Activated CD8-positive, alpha-beta T cell treated with anti-CD3 and anti-CD28 coated beads, Interleukin-2, amount 10 ng/mL, durations not matched to agents 7 days and 5 days (primary cell): ENCODE measurements at regions not wholly inside any gene's neighbourhood (a gene's known extent, or its start where the extent isn't known, plus 50 kb on each side); places are given as distances from the start of the nearest gene placed in this dataset.

ENCODE experiments used
- ATAC-seq: fragments of 150-1000 bp; cut with Tn5 transposase; one replicate; pipeline ENCODE4 v1.10.0; 2021; ENCODE audit warnings: moderate library complexity
- CTCF ChIA-PET: fragments of 350-600 bp; sonication (Branson Sonifier 250); formaldehyde crosslinking; loops from one replicate; lab custom pipeline; 2021; ENCODE audit warnings: antibody characterized with exemption; lab: Charles Lee
- POLR2A ChIA-PET: fragments of 350-600 bp; sonication (Branson Sonifier 250); formaldehyde crosslinking; loops from one replicate; lab custom pipeline; 2021; ENCODE audit warnings: antibody characterized with exemption; lab: Charles Lee
- DNase-seq: peaks from one replicate; pipeline ENCODE4 v3.0.0-alpha.2; 2020
- H3K27ac Mint-ChIP-seq: one replicate; pipeline ENCODE4 v1.8.0; 2021; ENCODE audit warnings: mild to moderate bottlenecking, mixed read lengths
- H3K27me3 Mint-ChIP-seq: one replicate; pipeline ENCODE4 v1.8.0; 2021; ENCODE audit warnings: low read depth, mixed read lengths
- H3K36me3 Mint-ChIP-seq: one replicate; pipeline ENCODE4 v1.8.0; 2021; ENCODE audit warnings: low read depth, mixed read lengths
- H3K4me1 Mint-ChIP-seq: one replicate; pipeline ENCODE4 v1.8.0; 2021; ENCODE audit warnings: low read depth, mixed read lengths
- H3K4me3 Mint-ChIP-seq: one replicate; pipeline ENCODE4 v1.8.0; 2021; ENCODE audit warnings: mild to moderate bottlenecking, mixed read lengths
- H3K9me3 Mint-ChIP-seq: one replicate; pipeline ENCODE4 v1.8.0; 2022; ENCODE audit warnings: mixed read lengths; ENCODE audit not compliant: insufficient read depth

- no peaks in the 10 kb centered on the region for H3K27me3 Mint-ChIP-seq
- ChIA-PET CTCF (no interaction called here), POLR2A (no interaction called here)
- no peak overlapping the region for H3K4me3 Mint-ChIP-seq
- H3K9me3 Mint-ChIP-seq, result no peaks in the 10 kb centered on the region
- no peak for DNase-seq
- no peaks in the 10 kb centered on the region for H3K36me3 Mint-ChIP-seq
- H3K4me1 Mint-ChIP-seq, result no peaks in the 10 kb centered on the region
- no peak for ATAC-seq
- H3K27ac Mint-ChIP-seq, result no peak overlapping the region
These were observed 976.1 kb downstream of the TBC1D22A start for GRCh38 chr22:47738472-47739013.

GRCh38 chr22:47736186-47737034, 974.0 kb downstream of the TBC1D22A start:
- DNase-seq (no peak), ATAC-seq (no peak)
- no peaks in the 10 kb centered on the region for H3K36me3 Mint-ChIP-seq
- H3K4me3 Mint-ChIP-seq, result no peak overlapping the region
- no peaks in the 10 kb centered on the region for H3K27me3 Mint-ChIP-seq
- H3K27ac Mint-ChIP-seq, result no peak overlapping the region
- ChIA-PET POLR2A (no interaction called here), CTCF (no interaction called here)
- no peaks in the 10 kb centered on the region for H3K4me1 Mint-ChIP-seq
- H3K9me3 Mint-ChIP-seq, result no peaks in the 10 kb centered on the region

DNA sequence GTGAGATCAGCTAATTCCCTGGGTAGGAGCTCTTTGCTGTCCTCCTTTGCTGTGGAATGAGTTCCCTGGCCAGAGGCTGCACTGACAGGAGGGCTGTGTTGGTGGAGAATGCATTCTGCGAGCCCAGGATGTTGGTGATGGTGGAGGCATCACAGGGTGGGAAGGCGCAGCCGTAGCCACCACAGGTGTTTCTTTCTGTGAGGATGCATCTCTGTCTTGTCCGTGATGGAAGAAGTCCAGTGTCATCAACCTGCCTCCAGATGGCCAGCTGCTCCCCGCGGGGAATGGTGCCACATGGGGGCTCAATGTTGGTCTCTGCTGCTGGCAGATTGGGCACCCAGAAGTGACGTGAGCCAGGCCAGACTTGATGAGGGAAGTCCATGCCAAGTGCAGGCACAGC, 972.1 kb downstream of the TBC1D22A start:
- ChIA-PET POLR2A (no interaction called here), CTCF (no interaction called here)
- H3K36me3 Mint-ChIP-seq, result no peaks in the 10 kb centered on the region
- no peaks in the 10 kb centered on the region for H3K4me1 Mint-ChIP-seq
- ATAC-seq, result no peak
- H3K27me3 Mint-ChIP-seq, result no peaks in the 10 kb centered on the region
- H3K9me3 Mint-ChIP-seq, result no peaks in the 10 kb centered on the region
- no peak for DNase-seq
- no peak overlapping the region for H3K4me3 Mint-ChIP-seq
- no peak overlapping the region for H3K27ac Mint-ChIP-seq

DNA sequence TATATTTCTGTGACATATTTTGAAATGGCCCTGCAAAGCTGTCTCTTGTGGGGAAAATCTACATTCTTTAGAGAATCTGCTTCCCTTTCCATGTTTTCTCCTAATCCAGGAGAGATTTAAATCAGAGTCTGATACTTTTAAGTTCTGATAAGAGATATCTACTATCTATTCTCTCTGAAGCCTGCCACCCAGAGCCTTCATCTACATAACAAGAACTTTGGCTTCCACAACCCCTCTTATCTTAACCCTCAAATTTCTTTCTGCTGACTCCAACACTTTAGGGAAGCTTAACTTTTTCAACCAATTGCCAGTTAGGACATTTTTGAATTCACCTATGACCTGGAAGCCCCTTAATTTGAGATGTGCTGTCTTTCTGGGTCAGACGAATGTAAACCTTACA, 965.2 kb downstream of the TBC1D22A start:
- no peak for ATAC-seq
- DNase-seq, result no peak
- CTCF ChIA-PET, result no interaction called here
- Mint-ChIP-seq H3K27ac (no peak overlapping the region), H3K4me3 (no peak overlapping the region), H3K27me3 (peaks cover 3% of the 10 kb centered on the region), H3K4me1 (no peaks in the 10 kb centered on the region), H3K36me3 (no peaks in the 10 kb centered on the region), H3K9me3 (no peaks in the 10 kb centered on the region)
- POLR2A ChIA-PET, result no interaction called here

GRCh38 chr22:47724751-47725150, 962.3 kb downstream of the TBC1D22A start:
- Mint-ChIP-seq H3K4me1 (no peaks in the 10 kb centered on the region), H3K9me3 (no peaks in the 10 kb centered on the region), H3K27me3 (peaks cover 3% of the 10 kb centered on the region), H3K4me3 (no peak overlapping the region), H3K27ac (no peak overlapping the region), H3K36me3 (no peaks in the 10 kb centered on the region)
- ChIA-PET CTCF (no interaction called here), POLR2A (no interaction called here)
- ATAC-seq (no peak), DNase-seq (no peak)

DNA sequence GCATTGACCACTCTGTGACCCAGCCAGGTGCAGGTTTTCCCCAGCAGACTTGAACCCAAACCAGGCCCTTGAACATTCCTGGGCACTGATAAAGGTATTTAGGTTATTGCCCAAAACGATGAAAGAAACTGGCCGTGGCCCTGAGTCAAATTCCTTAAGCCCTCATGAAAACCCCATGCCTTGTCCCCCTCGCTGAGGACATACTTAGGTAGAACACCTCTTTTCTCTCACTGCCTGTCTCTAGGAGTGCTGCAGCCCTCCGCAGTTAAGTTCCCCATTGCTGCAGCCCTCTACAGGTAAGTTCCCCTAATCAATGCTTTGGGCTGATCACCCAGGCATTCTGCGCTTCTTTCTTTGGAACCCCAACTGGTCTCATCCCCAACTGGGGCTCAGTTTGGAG, 961.6 kb downstream of the TBC1D22A start:
- POLR2A ChIA-PET, result no interaction called here
- Mint-ChIP-seq H3K27me3 (peaks cover 3% of the 10 kb centered on the region), H3K27ac (no peak overlapping the region), H3K4me3 (no peak overlapping the region), H3K9me3 (no peaks in the 10 kb centered on the region), H3K36me3 (no peaks in the 10 kb centered on the region), H3K4me1 (no peaks in the 10 kb centered on the region)
- DNase-seq, result no peak
- ATAC-seq, result no peak
- CTCF ChIA-PET, result no interaction called here

GRCh38 chr22:47718337-47718736, 955.9 kb downstream of the TBC1D22A start:
- no peak for ATAC-seq
- CTCF ChIA-PET, result no interaction called here
- DNase-seq, result no peak
- H3K4me1 Mint-ChIP-seq, result no peaks in the 10 kb centered on the region
- no peak overlapping the region for H3K4me3 Mint-ChIP-seq
- no peaks in the 10 kb centered on the region for H3K36me3 Mint-ChIP-seq
- H3K27me3 Mint-ChIP-seq, result no peaks in the 10 kb centered on the region
- H3K9me3 Mint-ChIP-seq, result no peaks in the 10 kb centered on the region
- H3K27ac Mint-ChIP-seq, result no peak overlapping the region
- POLR2A ChIA-PET, result no interaction called here

GRCh38 chr22:47716890-47717615, 954.6 kb downstream of the TBC1D22A start:
- no peak overlapping the region for H3K27ac Mint-ChIP-seq
- no peaks in the 10 kb centered on the region for H3K36me3 Mint-ChIP-seq
- no peaks in the 10 kb centered on the region for H3K27me3 Mint-ChIP-seq
- no peaks in the 10 kb centered on the region for H3K4me1 Mint-ChIP-seq
- H3K4me3 Mint-ChIP-seq, result no peak overlapping the region
- ChIA-PET POLR2A (no interaction called here), CTCF (no interaction called here)
- DNase-seq (no peak), ATAC-seq (no peak)
- no peaks in the 10 kb centered on the region for H3K9me3 Mint-ChIP-seq

GRCh38 chr22:47715866-47716578, 953.6 kb downstream of the TBC1D22A start:
- ChIA-PET POLR2A (no interaction called here), CTCF (no interaction called here)
- H3K4me3 Mint-ChIP-seq, result no peak overlapping the region
- no peaks in the 10 kb centered on the region for H3K27me3 Mint-ChIP-seq
- H3K27ac Mint-ChIP-seq, result no peak overlapping the region
- no peaks in the 10 kb centered on the region for H3K36me3 Mint-ChIP-seq
- no peak for DNase-seq
- no peak for ATAC-seq
- H3K9me3 Mint-ChIP-seq, result no peaks in the 10 kb centered on the region
- H3K4me1 Mint-ChIP-seq, result no peaks in the 10 kb centered on the region

- Mint-ChIP-seq H3K27me3 (peaks cover 4% of the 10 kb centered on the region), H3K9me3 (no peaks in the 10 kb centered on the region), H3K4me3 (no peak overlapping the region), H3K4me1 (no peaks in the 10 kb centered on the region), H3K36me3 (no peaks in the 10 kb centered on the region), H3K27ac (no peak overlapping the region)
- POLR2A ChIA-PET, result no interaction called here
- CTCF ChIA-PET, result no interaction called here
- ATAC-seq (no peak), DNase-seq (no peak)
These were observed 951.5 kb downstream of the TBC1D22A start for GRCh38 chr22:47713941-47714340.

DNA sequence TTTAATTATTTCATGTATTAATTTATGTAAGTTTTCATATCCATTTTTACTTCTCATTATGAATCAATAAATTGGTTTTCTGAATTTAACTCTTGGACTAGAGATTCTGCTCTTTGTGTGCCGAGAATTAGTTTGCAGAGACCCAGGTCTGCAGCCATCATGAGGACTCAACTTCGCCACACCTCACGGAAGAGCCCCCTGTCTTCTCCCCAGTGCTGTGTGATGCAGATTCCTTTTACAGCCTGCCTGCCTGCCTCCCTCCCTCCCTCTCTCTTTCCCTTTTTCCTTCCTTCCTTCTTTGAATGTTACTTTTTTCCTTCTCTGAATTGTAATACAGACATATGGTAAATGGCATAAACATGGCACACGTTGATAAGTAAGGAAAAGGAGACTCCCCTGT, 947.7 kb downstream of the TBC1D22A start:
- ATAC-seq (no peak), DNase-seq (no peak)
- CTCF ChIA-PET, result no interaction called here
- POLR2A ChIA-PET, result no interaction called here
- Mint-ChIP-seq H3K36me3 (no peaks in the 10 kb centered on the region), H3K27ac (no peak overlapping the region), H3K4me3 (no peak overlapping the region), H3K27me3 (peaks cover 6% of the 10 kb centered on the region), H3K4me1 (no peaks in the 10 kb centered on the region), H3K9me3 (no peaks in the 10 kb centered on the region)

- H3K27ac Mint-ChIP-seq, result no peak overlapping the region
- DNase-seq (no peak), ATAC-seq (no peak)
- H3K27me3 Mint-ChIP-seq, result peaks cover 4% of the 10 kb centered on the region
- ChIA-PET CTCF (no interaction called here), POLR2A (no interaction called here)
- no peaks in the 10 kb centered on the region for H3K9me3 Mint-ChIP-seq
- H3K4me1 Mint-ChIP-seq, result no peaks in the 10 kb centered on the region
- H3K4me3 Mint-ChIP-seq, result no peak overlapping the region
- H3K36me3 Mint-ChIP-seq, result no peaks in the 10 kb centered on the region
These were observed 942.9 kb downstream of the TBC1D22A start for GRCh38 chr22:47705350-47705749.
